OCI-LY7 (cell line): ENCODE measurements at regions not wholly inside any gene's neighbourhood (a gene's known extent, or its start where the extent isn't known, plus 50 kb on each side); places are given as distances from the start of the nearest gene placed in this dataset.

Source experiments
- EZH2phosphoT487 ChIP-seq: fragments of 200-600 bp; sonication (generic); IDR thresholded peaks from 2 replicates; pipeline ENCODE4 v1.6.1; 2018; ENCODE audit warnings: low read depth, borderline replicate concordance, mild to moderate bottlenecking, mixed run types, antibody characterized with exemption, low read length, moderate library complexity, mixed read lengths
- TF ChIP-seq, protein P1 (sequence below): fragments of 200-600 bp; sonication (generic); conservative IDR thresholded peaks from 2 replicates; pipeline ENCODE4 v1.5.1; 2014; ENCODE audit warnings: mild to moderate bottlenecking, antibody characterized with exemption, low read length, moderate library complexity, mixed read lengths

DNA sequence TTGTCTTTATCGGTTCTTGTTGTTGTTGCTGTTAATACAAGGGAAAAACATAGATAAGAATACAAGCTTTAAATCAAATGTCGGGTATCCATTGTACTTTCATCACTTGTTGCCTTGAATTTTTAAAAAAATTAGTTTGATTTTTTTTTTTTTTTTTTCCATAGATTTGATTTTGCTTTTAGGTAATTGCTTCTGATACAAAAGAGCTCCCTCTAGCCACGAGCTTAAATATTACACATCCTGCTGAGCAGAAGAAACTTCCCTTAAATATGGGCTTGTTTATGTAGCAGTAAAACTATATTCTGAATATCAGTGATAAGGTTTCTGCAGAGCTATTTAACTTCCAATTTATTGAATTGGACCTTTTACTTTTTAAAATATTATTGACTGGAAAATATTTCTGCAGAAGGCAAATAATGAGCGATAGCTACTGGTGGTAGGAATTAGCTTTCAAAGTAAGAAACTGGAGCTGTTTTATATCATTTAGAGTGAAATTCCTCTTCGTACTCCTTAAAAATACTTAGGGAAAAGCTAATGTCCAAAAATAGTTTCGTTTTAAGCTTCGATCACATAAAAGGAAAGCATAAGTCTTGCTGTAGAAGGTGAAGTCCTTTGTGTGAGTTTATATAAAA lies 216.9 kb downstream of the POLR1F start:
- TF ChIP-seq, protein P1, sequence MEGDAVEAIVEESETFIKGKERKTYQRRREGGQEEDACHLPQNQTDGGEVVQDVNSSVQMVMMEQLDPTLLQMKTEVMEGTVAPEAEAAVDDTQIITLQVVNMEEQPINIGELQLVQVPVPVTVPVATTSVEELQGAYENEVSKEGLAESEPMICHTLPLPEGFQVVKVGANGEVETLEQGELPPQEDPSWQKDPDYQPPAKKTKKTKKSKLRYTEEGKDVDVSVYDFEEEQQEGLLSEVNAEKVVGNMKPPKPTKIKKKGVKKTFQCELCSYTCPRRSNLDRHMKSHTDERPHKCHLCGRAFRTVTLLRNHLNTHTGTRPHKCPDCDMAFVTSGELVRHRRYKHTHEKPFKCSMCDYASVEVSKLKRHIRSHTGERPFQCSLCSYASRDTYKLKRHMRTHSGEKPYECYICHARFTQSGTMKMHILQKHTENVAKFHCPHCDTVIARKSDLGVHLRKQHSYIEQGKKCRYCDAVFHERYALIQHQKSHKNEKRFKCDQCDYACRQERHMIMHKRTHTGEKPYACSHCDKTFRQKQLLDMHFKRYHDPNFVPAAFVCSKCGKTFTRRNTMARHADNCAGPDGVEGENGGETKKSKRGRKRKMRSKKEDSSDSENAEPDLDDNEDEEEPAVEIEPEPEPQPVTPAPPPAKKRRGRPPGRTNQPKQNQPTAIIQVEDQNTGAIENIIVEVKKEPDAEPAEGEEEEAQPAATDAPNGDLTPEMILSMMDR: peak; percentile 87
- no peak for TF ChIP-seq EZH2phosphoT487
